ENCODE measurements at regions not wholly inside any gene's neighbourhood (a gene's known extent, or its start where the extent isn't known, plus 50 kb on each side); places are given as distances from the start of the nearest gene placed in this dataset.

GRCh38 chr1:188050250-188050649, 1221.5 kb downstream of the PLA2G4A start:
- no peak for DNase-seq (ENCODE audit: low spot score)

- no peak for DNase-seq (ENCODE audit: low spot score)
These were observed 1227.3 kb downstream of the PLA2G4A start for GRCh38 chr1:188056011-188056410.

GRCh38 chr1:188058801-188059200, 1230.1 kb downstream of the PLA2G4A start:
- no peak for DNase-seq (ENCODE audit: low spot score)

- no peak for DNase-seq (ENCODE audit: low spot score)
These were observed 1233.1 kb downstream of the PLA2G4A start for GRCh38 chr1:188061881-188062280.

- no peak for DNase-seq (ENCODE audit: low spot score)
These were observed 1233.7 kb downstream of the PLA2G4A start for GRCh38 chr1:188062456-188062855.

- DNase-seq (ENCODE audit: low spot score), result no peak
These were observed 1237.2 kb downstream of the PLA2G4A start for GRCh38 chr1:188065917-188066316.

GRCh38 chr1:188070848-188071247, 1242.1 kb downstream of the PLA2G4A start:
- no peak for DNase-seq (ENCODE audit: low spot score)

GRCh38 chr1:188089015-188089414, 1260.3 kb downstream of the PLA2G4A start:
- no peak for DNase-seq (ENCODE audit: low spot score)

GRCh38 chr1:188089461-188089860, 1260.7 kb downstream of the PLA2G4A start:
- DNase-seq (ENCODE audit: low spot score), result no peak

GRCh38 chr1:188096521-188096920, 1267.8 kb downstream of the PLA2G4A start:
- DNase-seq (ENCODE audit: low spot score), result no peak

- DNase-seq (ENCODE audit: low spot score), result no peak
These were observed 1288.7 kb downstream of the PLA2G4A start for GRCh38 chr1:188117436-188117835.

- no peak for DNase-seq (ENCODE audit: low spot score)
These were observed 1293.9 kb downstream of the PLA2G4A start for GRCh38 chr1:188122646-188123045.

GRCh38 chr1:188127507-188127906, 1298.8 kb downstream of the PLA2G4A start:
- no peak for DNase-seq (ENCODE audit: low spot score)

- no peak for DNase-seq (ENCODE audit: low spot score)
These were observed 1300.0 kb downstream of the PLA2G4A start for GRCh38 chr1:188128761-188129160.

- no peak for DNase-seq (ENCODE audit: low spot score)
These were observed 1301.4 kb downstream of the PLA2G4A start for GRCh38 chr1:188129856-188130838.

GRCh38 chr1:188137221-188137620, 1308.5 kb downstream of the PLA2G4A start:
- no peak for DNase-seq (ENCODE audit: low spot score)

- no peak for DNase-seq (ENCODE audit: low spot score)
These were observed 1312.2 kb downstream of the PLA2G4A start for GRCh38 chr1:188140958-188141357.

GRCh38 chr1:188154196-188154595, 1325.4 kb downstream of the PLA2G4A start:
- no peak for DNase-seq (ENCODE audit: low spot score)

GRCh38 chr1:188154761-188155160, 1326.0 kb downstream of the PLA2G4A start:
- no peak for DNase-seq (ENCODE audit: low spot score)

GRCh38 chr1:188155261-188155660, 1326.5 kb downstream of the PLA2G4A start:
- no peak for DNase-seq (ENCODE audit: low spot score)

- no peak for DNase-seq (ENCODE audit: low spot score)
These were observed 1335.7 kb downstream of the PLA2G4A start for GRCh38 chr1:188164459-188164858.

GRCh38 chr1:188166654-188167053, 1337.9 kb downstream of the PLA2G4A start:
- no peak for DNase-seq (ENCODE audit: low spot score)

GRCh38 chr1:188169971-188170370, 1341.2 kb downstream of the PLA2G4A start:
- no peak for DNase-seq (ENCODE audit: low spot score)

GRCh38 chr1:188170411-188170810, 1341.7 kb downstream of the PLA2G4A start:
- DNase-seq (ENCODE audit: low spot score), result no peak

Measured in LoVo (cell line).